ENCODE measurements at regions not wholly inside any gene's neighbourhood (a gene's known extent, or its start where the extent isn't known, plus 50 kb on each side); places are given as distances from the start of the nearest gene placed in this dataset.

GRCh38 chr5:163758283-163758711 lies 252.9 kb downstream of the MAT2B start:
- Histone ChIP-seq H3K4me1 (ENCODE audit: control insufficient read depth, low read depth, low read length) (no peaks in the 10 kb centered on the region), H3K36me3 (ENCODE audit: control insufficient read depth, low read depth, low read length) (no peaks in the 10 kb centered on the region), H3K27me3 (ENCODE audit: control insufficient read depth, insufficient read depth, low read length) (no peaks in the 10 kb centered on the region), H3K4me3 (ENCODE audit: low read length) (no peak overlapping the region), H3K9me3 (ENCODE audit: control insufficient read depth, low read depth, low read length) (no peaks in the 10 kb centered on the region), H3K9ac (ENCODE audit: low read length) (no peak overlapping the region), H3K27ac (ENCODE audit: low read length) (no peak overlapping the region)

GRCh38 chr5:163759000-163759704 lies 253.7 kb downstream of the MAT2B start:
- Histone ChIP-seq H3K9ac (ENCODE audit: low read length) (no peak overlapping the region), H3K27ac (ENCODE audit: low read length) (no peak overlapping the region), H3K4me1 (ENCODE audit: control insufficient read depth, low read depth, low read length) (no peaks in the 10 kb centered on the region)

GRCh38 chr5:163760498-163760897 lies 255.1 kb downstream of the MAT2B start:
- Histone ChIP-seq H3K27ac (ENCODE audit: low read length) (no peak overlapping the region), H3K36me3 (ENCODE audit: control insufficient read depth, low read depth, low read length) (no peaks in the 10 kb centered on the region)

More at GRCh38 chr5:163759000-163759704, 253.7 kb downstream of the MAT2B start:
- Histone ChIP-seq H3K4me3 (ENCODE audit: low read length) (no peak overlapping the region), H3K36me3 (ENCODE audit: control insufficient read depth, low read depth, low read length) (no peaks in the 10 kb centered on the region), H3K9me3 (ENCODE audit: control insufficient read depth, low read depth, low read length) (no peaks in the 10 kb centered on the region), H3K27me3 (ENCODE audit: control insufficient read depth, insufficient read depth, low read length) (no peaks in the 10 kb centered on the region)

GRCh38 chr5:163766936-163767670 lies 261.7 kb downstream of the MAT2B start:
- H3K4me3 ChIP-seq (ENCODE audit: low read length), result no peak overlapping the region
- no peaks in the 10 kb centered on the region for H3K9me3 ChIP-seq (ENCODE audit: control insufficient read depth, low read depth, low read length)
- H3K36me3 ChIP-seq (ENCODE audit: control insufficient read depth, low read depth, low read length), result no peaks in the 10 kb centered on the region
- no peaks in the 10 kb centered on the region for H3K27me3 ChIP-seq (ENCODE audit: control insufficient read depth, insufficient read depth, low read length)
- H3K27ac ChIP-seq (ENCODE audit: low read length), result no peak overlapping the region
- H3K9ac ChIP-seq (ENCODE audit: low read length), result no peak overlapping the region
- H3K4me1 ChIP-seq (ENCODE audit: control insufficient read depth, low read depth, low read length), result no peaks in the 10 kb centered on the region

More at GRCh38 chr5:163760498-163760897, 255.1 kb downstream of the MAT2B start:
- Histone ChIP-seq H3K4me1 (ENCODE audit: control insufficient read depth, low read depth, low read length) (no peaks in the 10 kb centered on the region), H3K27me3 (ENCODE audit: control insufficient read depth, insufficient read depth, low read length) (no peaks in the 10 kb centered on the region), H3K9ac (ENCODE audit: low read length) (no peak overlapping the region), H3K9me3 (ENCODE audit: control insufficient read depth, low read depth, low read length) (no peaks in the 10 kb centered on the region), H3K4me3 (ENCODE audit: low read length) (no peak overlapping the region)

- H3K4me3 ChIP-seq (ENCODE audit: low read length), result no peak overlapping the region
- no peaks in the 10 kb centered on the region for H3K4me1 ChIP-seq (ENCODE audit: control insufficient read depth, low read depth, low read length)
- H3K36me3 ChIP-seq (ENCODE audit: control insufficient read depth, low read depth, low read length), result no peaks in the 10 kb centered on the region
- H3K9ac ChIP-seq (ENCODE audit: low read length), result no peak overlapping the region
- no peaks in the 10 kb centered on the region for H3K9me3 ChIP-seq (ENCODE audit: control insufficient read depth, low read depth, low read length)
- no peaks in the 10 kb centered on the region for H3K27me3 ChIP-seq (ENCODE audit: control insufficient read depth, insufficient read depth, low read length)
- H3K27ac ChIP-seq (ENCODE audit: low read length), result no peak overlapping the region
These were observed 265.2 kb downstream of the MAT2B start for GRCh38 chr5:163770625-163771024.

- Histone ChIP-seq H3K4me1 (ENCODE audit: control insufficient read depth, low read depth, low read length) (no peaks in the 10 kb centered on the region), H3K9me3 (ENCODE audit: control insufficient read depth, low read depth, low read length) (no peaks in the 10 kb centered on the region), H3K9ac (ENCODE audit: low read length) (no peak overlapping the region), H3K36me3 (ENCODE audit: control insufficient read depth, low read depth, low read length) (no peaks in the 10 kb centered on the region), H3K4me3 (ENCODE audit: low read length) (no peak overlapping the region), H3K27me3 (ENCODE audit: control insufficient read depth, insufficient read depth, low read length) (no peaks in the 10 kb centered on the region), H3K27ac (ENCODE audit: low read length) (no peak overlapping the region)
These were observed 266.8 kb downstream of the MAT2B start for GRCh38 chr5:163772241-163772640.

- H3K9ac ChIP-seq (ENCODE audit: low read length), result no peak overlapping the region
- H3K27me3 ChIP-seq (ENCODE audit: control insufficient read depth, insufficient read depth, low read length), result no peaks in the 10 kb centered on the region
- no peak overlapping the region for H3K4me3 ChIP-seq (ENCODE audit: low read length)
- no peaks in the 10 kb centered on the region for H3K9me3 ChIP-seq (ENCODE audit: control insufficient read depth, low read depth, low read length)
- H3K36me3 ChIP-seq (ENCODE audit: control insufficient read depth, low read depth, low read length), result no peaks in the 10 kb centered on the region
- no peaks in the 10 kb centered on the region for H3K4me1 ChIP-seq (ENCODE audit: control insufficient read depth, low read depth, low read length)
- no peak overlapping the region for H3K27ac ChIP-seq (ENCODE audit: low read length)
These were observed 267.2 kb downstream of the MAT2B start for GRCh38 chr5:163772644-163773043.

GRCh38 chr5:163773226-163773625 lies 267.8 kb downstream of the MAT2B start:
- no peak overlapping the region for H3K27ac ChIP-seq (ENCODE audit: low read length)
- no peak overlapping the region for H3K9ac ChIP-seq (ENCODE audit: low read length)
- no peaks in the 10 kb centered on the region for H3K4me1 ChIP-seq (ENCODE audit: control insufficient read depth, low read depth, low read length)
- no peaks in the 10 kb centered on the region for H3K27me3 ChIP-seq (ENCODE audit: control insufficient read depth, insufficient read depth, low read length)
- no peak overlapping the region for H3K4me3 ChIP-seq (ENCODE audit: low read length)
- no peaks in the 10 kb centered on the region for H3K36me3 ChIP-seq (ENCODE audit: control insufficient read depth, low read depth, low read length)
- no peaks in the 10 kb centered on the region for H3K9me3 ChIP-seq (ENCODE audit: control insufficient read depth, low read depth, low read length)

- H3K27ac ChIP-seq (ENCODE audit: low read length), result no peak overlapping the region
- H3K9me3 ChIP-seq (ENCODE audit: control insufficient read depth, low read depth, low read length), result no peaks in the 10 kb centered on the region
- no peaks in the 10 kb centered on the region for H3K36me3 ChIP-seq (ENCODE audit: control insufficient read depth, low read depth, low read length)
- no peak overlapping the region for H3K9ac ChIP-seq (ENCODE audit: low read length)
- H3K4me1 ChIP-seq (ENCODE audit: control insufficient read depth, low read depth, low read length), result no peaks in the 10 kb centered on the region
- H3K27me3 ChIP-seq (ENCODE audit: control insufficient read depth, insufficient read depth, low read length), result no peaks in the 10 kb centered on the region
- H3K4me3 ChIP-seq (ENCODE audit: low read length), result no peak overlapping the region
These were observed 284.5 kb downstream of the MAT2B start for GRCh38 chr5:163789870-163790269.

- Histone ChIP-seq H3K27me3 (ENCODE audit: control insufficient read depth, insufficient read depth, low read length) (no peaks in the 10 kb centered on the region), H3K4me3 (ENCODE audit: low read length) (no peak overlapping the region), H3K9ac (ENCODE audit: low read length) (no peak overlapping the region), H3K27ac (ENCODE audit: low read length) (no peak overlapping the region), H3K9me3 (ENCODE audit: control insufficient read depth, low read depth, low read length) (no peaks in the 10 kb centered on the region), H3K36me3 (ENCODE audit: control insufficient read depth, low read depth, low read length) (no peaks in the 10 kb centered on the region), H3K4me1 (ENCODE audit: control insufficient read depth, low read depth, low read length) (no peaks in the 10 kb centered on the region)
These were observed 285.1 kb downstream of the MAT2B start for GRCh38 chr5:163790497-163790896.

- no peak overlapping the region for H3K4me3 ChIP-seq (ENCODE audit: low read length)
- no peaks in the 10 kb centered on the region for H3K27me3 ChIP-seq (ENCODE audit: control insufficient read depth, insufficient read depth, low read length)
- H3K9ac ChIP-seq (ENCODE audit: low read length), result no peak overlapping the region
- H3K27ac ChIP-seq (ENCODE audit: low read length), result no peak overlapping the region
- no peaks in the 10 kb centered on the region for H3K36me3 ChIP-seq (ENCODE audit: control insufficient read depth, low read depth, low read length)
- H3K9me3 ChIP-seq (ENCODE audit: control insufficient read depth, low read depth, low read length), result no peaks in the 10 kb centered on the region
- H3K4me1 ChIP-seq (ENCODE audit: control insufficient read depth, low read depth, low read length), result no peaks in the 10 kb centered on the region
These were observed 289.6 kb downstream of the MAT2B start for GRCh38 chr5:163794993-163795392.

GRCh38 chr5:163807781-163808180 lies 302.4 kb downstream of the MAT2B start:
- Histone ChIP-seq H3K9ac (ENCODE audit: low read length) (no peak overlapping the region), H3K9me3 (ENCODE audit: control insufficient read depth, low read depth, low read length) (no peaks in the 10 kb centered on the region), H3K4me3 (ENCODE audit: low read length) (no peak overlapping the region), H3K36me3 (ENCODE audit: control insufficient read depth, low read depth, low read length) (no peaks in the 10 kb centered on the region), H3K27me3 (ENCODE audit: control insufficient read depth, insufficient read depth, low read length) (no peaks in the 10 kb centered on the region), H3K4me1 (ENCODE audit: control insufficient read depth, low read depth, low read length) (no peaks in the 10 kb centered on the region), H3K27ac (ENCODE audit: low read length) (no peak overlapping the region)
